ENCODE measurements at regions not wholly inside any gene's neighbourhood (a gene's known extent, or its start where the extent isn't known, plus 50 kb on each side); places are given as distances from the start of the nearest gene placed in this dataset.
"Not testable (repeated sequence)": the region's sequence is repeated elsewhere in the genome, so short reads cannot be mapped to it uniquely, and the experiment has no call there.

GRCh38 chr13:42381165-42381425 is 109.1 kb downstream of the AKAP11 start:
- no peak for ATAC-seq
- H3K36me3 ChIP-seq (ENCODE audit: control insufficient read depth, insufficient read depth, low read length) = no peaks in the 10 kb centered on the region
- in situ Hi-C loops (cut with HindIII; ENCODE audit: low pct_unique_long_range_greater_than_20kb, low sequenced_read_pairs) = no loop called here
- no peak overlapping the region for H3K27ac ChIP-seq (ENCODE audit: low read length)
- no peaks in the 10 kb centered on the region for H3K4me1 ChIP-seq (ENCODE audit: control insufficient read depth, insufficient read depth, low read length)
- no peaks in the 10 kb centered on the region for H3K9me3 ChIP-seq (ENCODE audit: control insufficient read depth, insufficient read depth, low read depth, low read length)
- DNase-seq (ENCODE audit: low read depth, low spot score) = no peak
- no peaks in the 10 kb centered on the region for H3K27me3 ChIP-seq (ENCODE audit: control insufficient read depth, insufficient read depth, low read length)
- no peak overlapping the region for H3K4me3 ChIP-seq (ENCODE audit: low read depth in 2 of 2, low read length in 2 of 2)
- intact Hi-C loops (cut with micrococcal nuclease; ENCODE audit: unreplicated experiment) = no loop called here
- TF ChIP-seq POLR2AphosphoS5 (IDR thresholded peaks at IDR 0.05; ENCODE audit: low read depth, low read length) = no peak
- TF ChIP-seq CTCF (IDR thresholded peaks at IDR 0.05) = no peak
- no peak for TF ChIP-seq TCF7L2 (IDR thresholded peaks at IDR 0.05; ENCODE audit: low read depth, low read length)
- TF ChIP-seq, protein P1, sequence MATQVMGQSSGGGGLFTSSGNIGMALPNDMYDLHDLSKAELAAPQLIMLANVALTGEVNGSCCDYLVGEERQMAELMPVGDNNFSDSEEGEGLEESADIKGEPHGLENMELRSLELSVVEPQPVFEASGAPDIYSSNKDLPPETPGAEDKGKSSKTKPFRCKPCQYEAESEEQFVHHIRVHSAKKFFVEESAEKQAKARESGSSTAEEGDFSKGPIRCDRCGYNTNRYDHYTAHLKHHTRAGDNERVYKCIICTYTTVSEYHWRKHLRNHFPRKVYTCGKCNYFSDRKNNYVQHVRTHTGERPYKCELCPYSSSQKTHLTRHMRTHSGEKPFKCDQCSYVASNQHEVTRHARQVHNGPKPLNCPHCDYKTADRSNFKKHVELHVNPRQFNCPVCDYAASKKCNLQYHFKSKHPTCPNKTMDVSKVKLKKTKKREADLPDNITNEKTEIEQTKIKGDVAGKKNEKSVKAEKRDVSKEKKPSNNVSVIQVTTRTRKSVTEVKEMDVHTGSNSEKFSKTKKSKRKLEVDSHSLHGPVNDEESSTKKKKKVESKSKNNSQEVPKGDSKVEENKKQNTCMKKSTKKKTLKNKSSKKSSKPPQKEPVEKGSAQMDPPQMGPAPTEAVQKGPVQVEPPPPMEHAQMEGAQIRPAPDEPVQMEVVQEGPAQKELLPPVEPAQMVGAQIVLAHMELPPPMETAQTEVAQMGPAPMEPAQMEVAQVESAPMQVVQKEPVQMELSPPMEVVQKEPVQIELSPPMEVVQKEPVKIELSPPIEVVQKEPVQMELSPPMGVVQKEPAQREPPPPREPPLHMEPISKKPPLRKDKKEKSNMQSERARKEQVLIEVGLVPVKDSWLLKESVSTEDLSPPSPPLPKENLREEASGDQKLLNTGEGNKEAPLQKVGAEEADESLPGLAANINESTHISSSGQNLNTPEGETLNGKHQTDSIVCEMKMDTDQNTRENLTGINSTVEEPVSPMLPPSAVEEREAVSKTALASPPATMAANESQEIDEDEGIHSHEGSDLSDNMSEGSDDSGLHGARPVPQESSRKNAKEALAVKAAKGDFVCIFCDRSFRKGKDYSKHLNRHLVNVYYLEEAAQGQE (IDR thresholded peaks at IDR 0.05; ENCODE audit: insufficient read depth in 1 of 2, low read depth in 2 of 2, low read length in 1 of 2) = no peak
- TF ChIP-seq SIN3A (IDR thresholded peaks at IDR 0.05; ENCODE audit: borderline replicate concordance, insufficient read depth, low read depth, low read length) = no peak
- CTCF ChIA-PET = no interaction called here
- POLR2A ChIA-PET = no interaction called here
- BruUV-seq (replicated peaks) = no TSS peak

DNA sequence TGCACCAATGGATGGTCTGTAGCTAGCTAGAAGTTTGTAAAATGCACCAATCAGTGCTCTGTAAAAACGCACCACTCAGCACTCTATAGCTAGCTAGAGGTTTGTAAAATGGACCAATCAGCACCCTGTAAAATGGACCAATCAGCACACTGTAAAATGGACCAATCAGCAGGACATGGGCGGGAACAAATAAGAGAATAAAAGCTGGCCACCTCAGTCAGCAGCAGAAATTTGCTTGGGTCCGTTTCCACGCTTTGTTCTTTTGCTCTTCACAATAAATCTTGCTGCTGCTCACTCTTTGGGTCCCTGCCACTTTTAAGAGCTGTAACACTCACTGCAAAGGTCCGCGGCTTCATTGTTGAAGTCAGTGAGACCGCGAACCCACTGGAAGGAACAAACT is 109.5 kb downstream of the AKAP11 start:
- H3K9me3 ChIP-seq (ENCODE audit: control insufficient read depth, insufficient read depth, low read depth, low read length); CTCF ChIA-PET; ATAC-seq; BruUV-seq (replicated peaks); intact Hi-C loops (cut with micrococcal nuclease; ENCODE audit: unreplicated experiment); H3K4me1 ChIP-seq (ENCODE audit: control insufficient read depth, insufficient read depth, low read length); DNase-seq (ENCODE audit: low read depth, low spot score); H3K36me3 ChIP-seq (ENCODE audit: control insufficient read depth, insufficient read depth, low read length); in situ Hi-C loops (cut with HindIII; ENCODE audit: low pct_unique_long_range_greater_than_20kb, low sequenced_read_pairs); H3K4me3 ChIP-seq (ENCODE audit: low read depth in 2 of 2, low read length in 2 of 2); POLR2A ChIA-PET; H3K27ac ChIP-seq (ENCODE audit: low read length); H3K27me3 ChIP-seq (ENCODE audit: control insufficient read depth, insufficient read depth, low read length): not testable (repeated sequence)

GRCh38 chr13:42383025-42383424 is 111.1 kb downstream of the AKAP11 start:
- no TSS peak for BruUV-seq (replicated peaks)
- ATAC-seq (no peak), DNase-seq (ENCODE audit: low read depth, low spot score) (no peak)
- Histone ChIP-seq H3K27ac (ENCODE audit: low read length) (no peak overlapping the region), H3K4me1 (ENCODE audit: control insufficient read depth, insufficient read depth, low read length) (no peaks in the 10 kb centered on the region), H3K36me3 (ENCODE audit: control insufficient read depth, insufficient read depth, low read length) (no peaks in the 10 kb centered on the region), H3K9me3 (ENCODE audit: control insufficient read depth, insufficient read depth, low read depth, low read length) (no peaks in the 10 kb centered on the region), H3K4me3 (ENCODE audit: low read depth in 2 of 2, low read length in 2 of 2) (no peak overlapping the region), H3K27me3 (ENCODE audit: control insufficient read depth, insufficient read depth, low read length) (no peaks in the 10 kb centered on the region)
- intact Hi-C loops (cut with micrococcal nuclease; ENCODE audit: unreplicated experiment) (no loop called here), in situ Hi-C loops (cut with HindIII; ENCODE audit: low pct_unique_long_range_greater_than_20kb, low sequenced_read_pairs) (no loop called here)
- CTCF ChIA-PET = no interaction called here
- POLR2A ChIA-PET = no interaction called here
- TF ChIP-seq SIN3A (IDR thresholded peaks at IDR 0.05; ENCODE audit: borderline replicate concordance, insufficient read depth, low read depth, low read length) (no peak), TCF7L2 (IDR thresholded peaks at IDR 0.05; ENCODE audit: low read depth, low read length) (no peak), POLR2AphosphoS5 (IDR thresholded peaks at IDR 0.05; ENCODE audit: low read depth, low read length) (no peak), CTCF (IDR thresholded peaks at IDR 0.05) (no peak)
- TF ChIP-seq, protein P1 (IDR thresholded peaks at IDR 0.05; ENCODE audit: insufficient read depth in 1 of 2, low read depth in 2 of 2, low read length in 1 of 2) = no peak
